Prostate gland (tissue), 2 donors: ENCODE measurements at regions not wholly inside any gene's neighbourhood (a gene's known extent, or its start where the extent isn't known, plus 50 kb on each side); places are given as distances from the start of the nearest gene placed in this dataset.

Experiments
- DNase-seq: peaks from one replicate; pipeline ENCODE4 v3.0.0-alpha.2; 2019; ENCODE audit warnings: low spot score
- H3K27ac ChIP-seq, 2 donors: fragments of 200-600 bp; sonication (generic); 2 replicates each; pipeline ENCODE4 v1.5.1; 2017 to 2019
- H3K27me3 ChIP-seq: fragments of 200-600 bp; sonication (generic); replicated peaks from 2 replicates; pipeline ENCODE4 v1.5.1; 2019; ENCODE audit not compliant: insufficient read depth
- H3K36me3 ChIP-seq, 2 donors: fragments of 200-600 bp; sonication (generic); 1 replicate in 1 of 2; 2 replicates in 1 of 2; pipeline versions ENCODE4 v1.5.1 to v1.8.1; 2017 to 2019
- H3K4me1 ChIP-seq: fragments of 200-600 bp; sonication (generic); replicated peaks from 2 replicates; pipeline ENCODE4 v1.5.1; 2019
- H3K4me3 ChIP-seq, 2 donors: fragments of 200-600 bp; sonication (generic); 2 replicates each; pipeline ENCODE4 v1.5.1; 2017 to 2019
- H3K9me3 ChIP-seq: fragments of 200-600 bp; sonication (generic); 2 replicates; pipeline ENCODE4 v1.5.1; 2017
- CTCF ChIP-seq, 4 experiments: fragments of 200-600 bp in 2 of 4; fragments of 450-650 bp in 2 of 4; sonication (generic) in 2 of 4; IDR thresholded peaks; 1 replicate in 3 of 4; 2 replicates in 1 of 4; pipeline ENCODE4 v1.5.1; 2016 to 2019; ENCODE audit warnings: antibody characterized with exemption in 4 of 4, mild to moderate bottlenecking in 2 of 4, moderate library complexity in 2 of 4
- POLR2A ChIP-seq: fragments of 450-650 bp; IDR thresholded peaks from one replicate; pipeline ENCODE4 v1.6.1; 2016; ENCODE audit warnings: antibody characterized with exemption, mild to moderate bottlenecking
- POLR2AphosphoS5 ChIP-seq: sonication (generic); formaldehyde crosslinking; IDR thresholded peaks from one replicate; pipeline ENCODE4 v1.6.1; 2017; ENCODE audit warnings: antibody characterized with exemption
- WGBS: methylation state at CpG from one replicate; pipeline ENCODE4 v1.1.5; 2018; 5-methylcytosine and 5-hydroxymethylcytosine counted together
- intact Hi-C: fragments of 100-400 bp; cut with DNase I; formaldehyde crosslinking; loops from one replicate; pipeline ENCODE4 v1.14.2; 2022

- H3K27me3 ChIP-seq: no peaks in the 10 kb centered on the region
- DNase-seq: no peak
- intact Hi-C loops: no loop called here
- H3K9me3 ChIP-seq: no peaks in the 10 kb centered on the region
- H3K36me3 ChIP-seq: no peaks in the 10 kb centered on the region
- peak overlapping the region; percentile 21 to 39 for H3K27ac ChIP-seq
- no peak overlapping the region for H3K4me3 ChIP-seq
- H3K4me1 ChIP-seq: no peaks in the 10 kb centered on the region
- TF ChIP-seq CTCF (IDR thresholded peaks at IDR 0.05): no peak
- TF ChIP-seq POLR2AphosphoS5: peak; percentile 20
- WGBS: 59% methylated on average over 23 of the region's 23 CpGs
Observed at GRCh38 chr6:170011204-170012036, 260.0 kb downstream of the ERMARD start.

- H3K9me3 ChIP-seq: no peaks in the 10 kb centered on the region
- no peaks in the 10 kb centered on the region for H3K36me3 ChIP-seq
- H3K27me3 ChIP-seq: no peaks in the 10 kb centered on the region
- H3K27ac ChIP-seq: peak overlapping the region; percentile 21 to 39
- intact Hi-C loops: no loop called here
- H3K4me1 ChIP-seq: no peaks in the 10 kb centered on the region
- WGBS: 66% methylated on average over 13 of the region's 13 CpGs
- DNase-seq: no peak
- no peak overlapping the region for H3K4me3 ChIP-seq
- TF ChIP-seq CTCF (IDR thresholded peaks at IDR 0.05) (no peak), POLR2A (no peak), POLR2AphosphoS5 (no peak)
Observed at GRCh38 chr6:170010665-170011203, 259.3 kb downstream of the ERMARD start.

GRCh38 chr6:170008294-170008785, 256.9 kb downstream of the ERMARD start:
- no peak for TF ChIP-seq POLR2AphosphoS5
- no peak for TF ChIP-seq POLR2A
- TF ChIP-seq CTCF (IDR thresholded peaks at IDR 0.05): no peak
- H3K36me3 ChIP-seq: no peaks in the 10 kb centered on the region
- H3K4me3 ChIP-seq: no peak overlapping the region
- no peaks in the 10 kb centered on the region for H3K4me1 ChIP-seq
- WGBS: 91% methylated on average over 16 of the region's 16 CpGs
- no peaks in the 10 kb centered on the region for H3K27me3 ChIP-seq
- H3K27ac ChIP-seq: peak overlapping the region in 1 of 2 donors; percentile 10
- H3K9me3 ChIP-seq: no peaks in the 10 kb centered on the region
- no peak for DNase-seq
- intact Hi-C loops: no loop called here

- Histone ChIP-seq H3K4me1 (no peaks in the 10 kb centered on the region), H3K9me3 (no peaks in the 10 kb centered on the region), H3K4me3 (no peak overlapping the region), H3K36me3 (no peaks in the 10 kb centered on the region), H3K27ac (no peak overlapping the region), H3K27me3 (no peaks in the 10 kb centered on the region)
- 84% methylated on average over 17 of the region's 17 CpGs for WGBS
- TF ChIP-seq CTCF (IDR thresholded peaks at IDR 0.05): no peak
- TF ChIP-seq POLR2AphosphoS5: no peak
- no peak for TF ChIP-seq POLR2A
- DNase-seq: no peak
- intact Hi-C loops: no loop called here
Observed at GRCh38 chr6:170007468-170008293, 256.3 kb downstream of the ERMARD start.
